HG03520 (cell line): ENCODE measurements at regions not wholly inside any gene's neighbourhood (a gene's known extent, or its start where the extent isn't known, plus 50 kb on each side); places are given as distances from the start of the nearest gene placed in this dataset.

Source experiments
- ATAC-seq: cut with Tn5 transposase; IDR thresholded peaks from one replicate; pipeline ENCODE4 v1.9.1; 2021; ENCODE audit warnings: mild to moderate bottlenecking, moderate library complexity; ENCODE audit not compliant: unreplicated experiment

GRCh38 chr15:94059013-94059587, 172.3 kb upstream of the MCTP2 start:
- ATAC-seq: no peak

- no peak for ATAC-seq
Observed at GRCh38 chr15:94057305-94057704, 174.1 kb upstream of the MCTP2 start.

GRCh38 chr15:94056314-94056713, 175.0 kb upstream of the MCTP2 start:
- no peak for ATAC-seq

GRCh38 chr15:94053626-94054025, 177.7 kb upstream of the MCTP2 start:
- no peak for ATAC-seq

- no peak for ATAC-seq
Observed at GRCh38 chr15:94052711-94053110, 178.7 kb upstream of the MCTP2 start.

- no peak for ATAC-seq
Observed at GRCh38 chr15:94047566-94047965, 183.8 kb upstream of the MCTP2 start.

- no peak for ATAC-seq
Observed at GRCh38 chr15:94042180-94042928, 189.0 kb upstream of the MCTP2 start.

- no peak for ATAC-seq
Observed at GRCh38 chr15:94041746-94042145, 189.6 kb upstream of the MCTP2 start.

GRCh38 chr15:94040541-94041248, 190.7 kb upstream of the MCTP2 start:
- ATAC-seq: no peak

GRCh38 chr15:94036156-94036555, 195.2 kb upstream of the MCTP2 start:
- ATAC-seq: no peak

GRCh38 chr15:94033683-94034020, 197.7 kb upstream of the MCTP2 start:
- no peak for ATAC-seq

- ATAC-seq: no peak
Observed at GRCh38 chr15:94033014-94033682, 198.2 kb upstream of the MCTP2 start.

GRCh38 chr15:94032571-94032970, 198.8 kb upstream of the MCTP2 start:
- ATAC-seq: no peak

- ATAC-seq: no peak
Observed at GRCh38 chr15:94031072-94031471, 200.3 kb upstream of the MCTP2 start.

GRCh38 chr15:94029495-94029894, 201.9 kb upstream of the MCTP2 start:
- no peak for ATAC-seq

- no peak for ATAC-seq
Observed at GRCh38 chr15:94028809-94029208, 202.6 kb upstream of the MCTP2 start.

- no peak for ATAC-seq
Observed at GRCh38 chr15:94028121-94028520, 203.2 kb upstream of the MCTP2 start.

- no peak for ATAC-seq
Observed at GRCh38 chr15:94027581-94027980, 203.8 kb upstream of the MCTP2 start.

GRCh38 chr15:94026458-94027304, 204.7 kb upstream of the MCTP2 start:
- ATAC-seq: no peak

- ATAC-seq: no peak
Observed at GRCh38 chr15:94023531-94023930, 207.8 kb upstream of the MCTP2 start.
